ENCODE measurements at regions not wholly inside any gene's neighbourhood (a gene's known extent, or its start where the extent isn't known, plus 50 kb on each side); places are given as distances from the start of the nearest gene placed in this dataset.

DNA sequence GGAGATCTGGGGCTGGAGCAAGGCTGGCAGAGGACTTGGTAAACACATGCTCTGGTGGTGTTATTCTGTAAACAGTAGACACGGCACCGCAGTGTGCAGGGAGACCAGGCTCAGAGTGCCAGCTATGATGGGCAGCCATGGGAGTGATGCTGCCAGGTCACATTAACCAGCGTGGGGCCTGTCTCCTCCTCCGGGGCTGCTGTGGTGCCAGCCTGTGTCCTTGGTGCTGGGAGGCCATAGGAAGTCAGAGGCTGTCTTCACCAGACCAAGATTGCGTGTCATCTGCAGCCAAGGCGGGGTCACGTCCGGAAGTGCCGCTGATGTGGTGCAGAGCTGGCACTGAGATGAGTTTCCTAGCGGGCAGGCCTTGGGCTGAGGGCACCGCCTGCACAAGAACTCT, 236.0 kb downstream of the GLRX3 start:
- DNase-seq, result no peak

GRCh38 chr10:130372866-130373265, 236.7 kb downstream of the GLRX3 start:
- DNase-seq, result no peak

GRCh38 chr10:130377986-130378540, 241.9 kb downstream of the GLRX3 start:
- peak; percentile 23 for DNase-seq

- no peak for DNase-seq
Measured at GRCh38 chr10:130378556-130379400, 242.6 kb downstream of the GLRX3 start.

DNA sequence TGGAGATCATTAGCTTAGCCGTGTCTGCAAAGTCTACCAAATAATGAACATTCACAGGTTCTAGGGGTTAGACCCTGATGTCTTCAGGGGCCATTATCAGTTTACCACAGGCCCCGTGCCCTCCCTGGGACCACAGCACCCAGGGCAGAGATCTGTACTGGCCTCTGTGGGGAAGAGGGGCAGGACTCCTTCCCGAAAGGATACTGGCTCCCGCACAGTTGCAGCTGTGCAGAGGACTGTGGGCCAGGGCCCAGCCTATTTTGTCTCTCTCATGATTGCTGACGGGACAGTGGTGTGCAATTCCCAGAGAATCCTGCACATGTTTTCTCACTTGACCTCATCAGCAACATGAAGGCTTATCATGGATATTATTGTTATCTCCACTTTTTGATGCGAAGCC, 243.9 kb downstream of the GLRX3 start:
- no peak for DNase-seq

DNA sequence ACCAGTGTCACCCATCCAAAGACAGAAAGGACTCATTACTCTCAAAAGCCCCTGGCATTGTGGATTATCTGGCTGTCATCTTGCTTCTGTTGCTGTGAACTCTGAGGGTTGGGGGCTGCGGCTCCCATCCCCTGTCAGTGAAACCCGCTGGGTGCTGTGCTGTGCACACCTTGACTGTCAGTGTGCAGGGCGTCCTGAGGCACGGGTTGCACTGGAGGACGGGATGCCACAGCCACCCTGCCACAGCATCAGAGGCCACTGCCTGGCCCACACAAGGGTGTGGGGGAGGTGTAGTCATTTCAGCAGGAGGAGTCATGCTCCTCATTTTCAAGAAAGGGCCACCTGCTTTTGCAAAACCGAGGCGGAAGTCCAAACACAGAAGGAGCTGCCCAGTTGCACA, 245.8 kb downstream of the GLRX3 start:
- DNase-seq, result no peak

GRCh38 chr10:130387936-130388580, 251.9 kb downstream of the GLRX3 start:
- DNase-seq, result no peak

DNA sequence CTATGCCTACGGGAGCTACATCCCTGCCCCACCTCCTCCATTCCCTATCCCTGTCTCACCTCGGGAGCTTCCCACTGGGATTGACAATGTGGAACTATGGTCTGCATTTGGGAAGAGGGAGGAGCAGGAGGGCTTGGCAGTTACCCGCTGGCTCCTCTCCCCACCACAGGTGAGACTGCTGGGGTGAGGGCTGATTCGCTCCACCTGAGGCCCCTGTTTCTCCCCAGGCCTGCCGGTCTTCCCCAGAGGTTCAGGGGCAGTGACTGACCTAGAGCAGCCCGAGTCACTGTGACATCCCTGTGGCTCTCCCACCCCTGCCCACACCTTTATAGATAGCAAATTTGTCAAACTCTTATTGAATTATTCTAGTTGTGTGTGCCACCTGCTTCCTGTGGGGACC, 252.6 kb downstream of the GLRX3 start:
- DNase-seq, result no peak

- DNase-seq, result no peak
Measured at GRCh38 chr10:130389906-130390305, 253.7 kb downstream of the GLRX3 start.

DNA sequence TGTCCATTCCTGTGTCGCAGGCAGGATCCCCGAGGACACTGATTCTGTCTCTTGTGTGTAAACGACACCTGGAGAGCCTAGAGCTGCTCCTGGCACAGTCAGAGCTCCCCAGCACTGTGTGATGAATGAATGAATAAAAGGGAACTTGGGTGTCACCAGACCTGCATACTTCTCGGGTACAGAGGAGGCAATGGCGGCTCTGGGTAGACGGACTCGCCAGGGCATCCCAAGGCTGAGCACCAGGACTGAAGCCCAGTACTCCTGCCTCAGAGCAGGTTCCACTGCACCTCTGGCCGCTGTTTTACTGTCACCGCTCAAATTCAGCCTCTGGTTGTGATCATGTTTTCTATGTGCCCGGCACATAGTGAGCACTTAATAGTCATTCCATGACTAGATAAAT, 255.8 kb downstream of the GLRX3 start:
- DNase-seq, result no peak

DNA sequence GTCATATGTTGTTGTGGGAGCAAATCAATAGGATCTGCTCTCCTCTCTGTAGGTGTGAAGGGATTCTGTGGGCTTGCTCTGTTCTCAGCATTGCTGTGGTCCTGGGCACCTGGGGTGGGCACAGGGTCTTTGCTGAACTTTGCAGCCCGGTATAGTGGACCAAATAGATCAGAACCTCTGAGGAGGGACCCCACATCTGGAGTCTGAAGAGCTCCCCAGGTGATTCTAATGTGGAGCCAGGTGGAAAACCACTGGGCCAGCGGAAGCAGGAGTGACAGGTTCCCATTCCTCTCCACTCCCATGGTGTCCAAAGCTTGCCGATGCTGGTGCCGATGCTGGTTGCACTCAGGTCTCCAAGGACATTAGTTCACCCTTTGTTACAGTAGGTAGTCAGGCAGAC, 257.2 kb downstream of the GLRX3 start:
- DNase-seq, result no peak

DNA sequence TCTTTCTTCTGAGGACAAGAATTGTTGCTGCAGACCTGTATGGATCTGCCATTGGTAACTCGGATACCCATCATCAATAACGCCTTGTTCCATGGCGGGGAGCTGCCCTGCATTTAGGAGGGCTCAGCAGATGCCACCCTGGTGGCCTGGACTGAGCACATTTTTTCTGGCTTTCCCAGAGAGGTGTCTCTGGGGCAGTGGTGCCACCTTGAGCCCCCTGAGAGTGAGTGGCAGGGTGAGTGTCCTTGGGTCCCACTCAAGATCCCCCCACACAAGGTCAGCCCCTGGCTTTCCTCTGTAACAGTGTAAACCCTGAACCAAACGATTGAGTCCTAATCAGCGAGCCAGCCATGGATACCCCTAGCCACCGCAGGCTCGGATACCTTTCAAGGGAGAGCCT, 258.6 kb downstream of the GLRX3 start:
- no peak for DNase-seq

DNA sequence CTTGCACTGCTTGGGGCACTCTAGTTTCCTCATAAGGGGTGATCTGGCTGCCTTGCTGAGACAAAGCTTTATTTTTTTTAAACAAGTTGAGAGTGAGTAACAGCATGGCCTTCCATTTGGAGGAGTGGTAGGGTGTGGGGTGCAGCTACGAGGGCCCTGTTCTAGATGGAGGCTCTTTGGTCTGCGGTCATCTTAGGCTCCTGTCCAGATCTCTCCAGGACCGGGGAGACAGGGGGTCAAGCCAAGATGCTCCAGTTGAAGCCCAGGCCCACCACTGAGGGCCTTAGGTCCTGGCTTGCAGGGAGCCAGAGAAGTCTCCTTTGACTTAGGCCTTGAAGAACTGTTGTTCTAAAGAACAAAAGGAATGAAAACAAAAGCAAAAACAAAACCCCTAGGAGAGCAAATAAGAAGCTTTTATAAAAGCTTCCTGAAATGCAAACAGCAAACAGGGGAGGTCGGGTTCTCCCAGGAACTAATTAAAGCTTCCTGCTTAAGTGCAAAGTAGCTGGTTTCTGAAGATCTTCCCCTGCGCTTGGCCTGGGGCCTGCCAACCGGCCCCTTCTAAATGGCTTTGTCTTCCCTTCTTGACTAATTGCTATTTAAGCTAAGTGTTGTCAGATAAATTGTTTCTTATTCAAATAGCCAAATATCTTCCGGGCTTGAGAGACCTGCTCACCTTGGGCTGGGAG, 259.2 kb downstream of the GLRX3 start:
- no peak for DNase-seq

DNA sequence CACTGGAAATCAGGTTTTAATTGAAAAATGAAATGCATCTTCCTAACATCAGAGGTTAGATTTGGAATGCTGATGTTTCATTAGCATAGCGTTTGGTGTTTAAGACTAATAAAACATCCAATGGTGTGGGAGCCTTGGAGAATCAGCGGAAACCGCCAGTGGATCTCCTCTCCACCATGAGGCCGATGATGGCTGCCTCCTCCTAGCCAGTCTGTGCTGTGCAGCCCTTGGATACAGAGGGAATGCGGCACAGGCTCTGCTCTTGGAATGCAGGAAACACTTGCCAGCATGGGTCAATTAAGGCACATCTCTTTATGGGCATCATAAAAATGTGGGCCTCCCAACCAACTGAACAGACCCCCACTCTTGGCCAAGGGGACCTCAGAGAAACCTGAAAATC, 259.9 kb downstream of the GLRX3 start:
- DNase-seq, result no peak

GRCh38 chr10:130398090-130398994, 262.2 kb downstream of the GLRX3 start:
- no peak for DNase-seq

DNA sequence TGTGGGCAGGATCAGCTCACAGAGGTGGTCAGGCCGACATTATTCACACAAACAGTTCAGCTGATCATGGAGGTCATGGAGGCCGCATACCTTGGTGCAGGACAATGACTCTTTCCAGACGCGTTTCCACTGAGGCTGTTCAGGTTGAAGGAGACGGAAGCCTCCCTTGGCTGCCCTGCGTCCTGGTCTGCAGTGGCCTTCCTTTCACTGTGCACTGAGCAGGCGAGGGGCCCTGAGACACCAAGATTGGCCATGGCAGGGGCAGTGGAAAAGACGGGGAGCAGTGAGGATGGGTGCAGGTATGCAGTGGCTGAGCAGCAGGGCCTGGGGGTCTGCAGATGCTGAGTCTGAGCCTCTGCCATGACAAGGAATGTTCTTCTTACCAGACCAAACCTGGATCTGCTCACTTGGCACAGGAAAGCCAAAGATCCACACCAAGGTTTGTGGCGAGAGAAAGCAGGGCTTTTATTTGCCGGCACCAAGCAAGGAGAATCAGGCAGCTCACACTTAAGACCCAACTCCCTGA, 263.3 kb downstream of the GLRX3 start:
- no peak for DNase-seq

DNA sequence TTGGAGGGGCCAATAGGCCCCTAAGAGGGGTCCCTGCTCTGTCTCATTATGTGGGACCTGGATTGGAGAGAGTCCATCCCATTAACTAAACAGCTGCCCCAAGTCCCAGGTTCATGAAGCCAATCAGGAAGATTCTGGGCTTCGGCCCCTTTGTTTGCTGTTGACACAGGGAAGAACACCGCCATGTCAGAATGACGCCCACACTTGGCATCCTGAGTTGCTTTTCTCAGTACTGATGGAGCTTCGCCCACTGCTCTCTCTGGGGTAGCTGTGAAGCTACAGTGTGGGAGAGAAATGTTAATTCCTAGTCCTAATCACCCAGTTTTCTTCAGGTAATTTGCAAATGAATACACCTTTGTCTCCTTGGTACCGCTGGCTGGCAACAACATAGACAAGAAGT, 264.7 kb downstream of the GLRX3 start:
- no peak for DNase-seq

DNA sequence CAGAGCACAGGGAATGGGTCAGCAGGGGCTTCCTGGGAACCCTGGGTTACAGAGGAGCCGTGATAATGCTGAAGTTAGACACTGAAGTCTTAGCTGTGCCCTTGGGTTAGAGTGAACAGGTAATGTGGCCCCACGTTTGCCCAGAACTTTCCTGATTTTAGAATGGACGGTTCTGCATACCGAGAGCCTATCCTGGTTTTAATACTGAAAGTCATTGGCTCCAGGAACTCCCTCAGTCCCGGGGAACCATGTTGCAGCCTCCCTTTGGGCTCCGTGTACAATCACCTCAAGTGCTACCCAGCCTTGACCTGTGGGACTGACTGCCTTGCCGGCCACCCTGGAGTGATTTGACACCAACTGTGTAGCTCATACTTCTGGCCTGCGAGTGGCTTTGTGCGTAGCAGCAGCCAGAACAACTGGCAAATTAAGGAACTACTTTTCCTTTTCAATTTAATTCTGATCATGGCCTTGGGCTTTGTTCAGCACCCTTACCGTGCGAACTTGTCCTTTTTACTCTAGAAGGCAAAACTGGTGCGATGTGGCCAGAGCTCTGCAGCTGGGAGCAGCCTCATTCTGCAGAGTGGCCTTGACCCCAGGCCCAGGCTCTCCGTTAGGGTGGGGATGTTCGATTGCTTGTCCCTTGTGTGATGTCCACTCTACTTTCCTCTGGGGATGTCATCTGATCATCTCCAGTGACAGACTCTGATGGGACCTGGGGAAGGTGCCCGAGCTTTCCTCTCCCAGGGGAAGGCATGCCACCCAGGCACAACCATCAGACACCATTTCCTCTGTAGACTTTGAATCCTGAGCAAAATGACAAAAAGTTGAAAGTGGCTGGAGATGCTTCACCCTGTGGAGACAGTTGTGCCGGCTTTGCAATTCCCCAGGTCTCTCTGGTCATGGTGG, 265.9 kb downstream of the GLRX3 start:
- DNase-seq, result no peak

- peak; percentile 68 for DNase-seq
Measured at GRCh38 chr10:130403153-130404075, 267.2 kb downstream of the GLRX3 start.

DNA sequence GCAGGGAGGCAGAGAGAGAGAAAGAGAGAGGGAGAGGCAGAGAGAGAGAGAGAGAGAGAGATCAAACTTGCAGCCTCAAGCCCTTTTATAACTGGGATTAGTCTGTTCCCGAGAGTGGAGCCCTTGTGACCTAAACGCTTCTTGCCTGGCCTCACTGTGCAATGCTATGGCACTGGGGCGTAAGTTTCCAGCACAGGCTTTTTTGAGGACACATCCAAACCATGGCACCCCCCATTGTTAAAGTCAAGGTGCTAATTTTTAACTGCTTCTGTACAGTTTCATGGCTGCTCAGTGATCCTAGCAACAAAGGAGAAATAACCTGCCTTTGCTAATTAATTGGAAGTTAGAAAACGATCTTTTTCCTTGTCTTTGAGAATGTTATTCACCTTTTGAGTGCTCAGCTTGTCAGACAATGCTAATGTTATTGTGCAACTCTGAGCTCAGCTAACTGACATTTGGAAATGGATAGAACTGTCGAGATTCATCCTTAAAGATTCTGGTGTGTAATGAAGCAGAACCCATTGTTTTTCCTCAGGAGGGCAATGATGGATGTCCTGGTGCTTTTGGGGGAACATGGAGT, 268.4 kb downstream of the GLRX3 start:
- DNase-seq, result no peak

All from NCI-H2029 (cell line).